Pancreas (tissue), 10 donors: ENCODE measurements at regions not wholly inside any gene's neighbourhood (a gene's known extent, or its start where the extent isn't known, plus 50 kb on each side); places are given as distances from the start of the nearest gene placed in this dataset.
"Not testable (repeated sequence)": the region's sequence is repeated elsewhere in the genome, so short reads cannot be mapped to it uniquely, and the experiment has no call there.

Source experiments
- ATAC-seq, 4 donors: fragments of 200-7000 bp; cut with Tn5 transposase; one replicate each; pipeline versions ENCODE4 v1.8.0 to v1.9.1; 2020; ENCODE audit warnings: mild to moderate bottlenecking in 4 of 4, moderate library complexity in 4 of 4
- DNase-seq, 6 donors: peaks; one replicate each; pipeline ENCODE4 v3.0.0-alpha.2; 2020
- FAIRE-seq: peaks from 2 replicates; lab custom pipeline; 2012; peaks lifted over from hg19 to GRCh38; lab: Jason Lieb, UNC
- H3K27ac ChIP-seq, 4 donors: fragments of 200-600 bp; sonication (generic); 1 replicate in 3 of 4; 2 replicates in 1 of 4; pipeline versions ENCODE4 v1.5.0 to v1.8.0; 2020
- H3K27me3 ChIP-seq, 4 donors: fragments of 200-600 bp; one replicate each; pipeline ENCODE4 v1.8.0; 2021
- H3K36me3 ChIP-seq, 3 donors: fragments of 200-600 bp; sonication (generic) in 1 of 3; one replicate each; pipeline versions ENCODE4 v1.5.0 to v1.8.0; 2020 to 2021
- H3K4me1 ChIP-seq, 3 donors: fragments of 200-600 bp; one replicate each; pipeline ENCODE4 v1.8.0; 2021
- H3K4me3 ChIP-seq, 4 donors: fragments of 200-600 bp; sonication (generic) in 2 of 4; one replicate each; pipeline versions ENCODE4 v1.5.0 to v1.8.0; 2020 to 2021
- H3K9me3 ChIP-seq, 4 donors: fragments of 200-600 bp; one replicate each; pipeline ENCODE4 v1.8.0; 2021
- CTCF ChIP-seq, 4 donors: fragments of 200-600 bp; sonication (generic) in 3 of 4; IDR thresholded peaks; one replicate each; pipeline versions ENCODE4 v1.5.0 to v1.8.0; 2021; ENCODE audit warnings: antibody characterized with exemption in 4 of 4
- WGBS, 2 donors: extraction: QIAGEN DNeasy Blood & Tissue Kit; methylation state at CpG; one replicate each; pipeline ENCODE4 v1.1.7; 2013; 5-methylcytosine and 5-hydroxymethylcytosine counted together
- intact Hi-C, 3 donors: fragments of 100-400 bp; cut with DNase I; formaldehyde crosslinking; loops; one replicate each; pipeline versions ENCODE4 v1.11.1 to v1.14.2; 2022
- donor health status: healthy with polysubstance abuse.
- donor health status: DM: no; HTN: no; CAD: no; lungs with moderate emphysema.
- donor health status: DM: no; HTN: no; CAD: no.
- donor health status: control.
- donor health status: control.
- donor health status: Bipolar disorder and iron deficiency.
- donor health status: DM: yes; HTN: yes; CAD: no.
- donor health status: DM: no; HTN: no; CAD: no.
- donor health status: DM: no; HTN: no; CAD: no.
- donor health status: DM: yes; HTN: yes; CAD: no.

GRCh38 chr14:80298491-80299017 lies 87.2 kb upstream of the DIO2 start:
- WGBS, 2 donors = 82 to 85% methylated on average over 8 of the region's 8 CpGs
- intact Hi-C loops = no loop called here
- H3K36me3 ChIP-seq = no peaks in the 10 kb centered on the region
- H3K27ac ChIP-seq = no peak overlapping the region
- H3K4me1 ChIP-seq = no peaks in the 10 kb centered on the region
- TF ChIP-seq CTCF (IDR thresholded peaks at IDR 0.05) = no peak
- H3K27me3 ChIP-seq = no peaks in the 10 kb centered on the region
- DNase-seq (no peak), ATAC-seq (no peak), FAIRE-seq (no peak)
- no peaks in the 10 kb centered on the region for H3K9me3 ChIP-seq
- H3K4me3 ChIP-seq = no peak overlapping the region

GRCh38 chr14:80291101-80291500 lies 79.8 kb upstream of the DIO2 start:
- no peak for TF ChIP-seq CTCF (IDR thresholded peaks at IDR 0.05)
- intact Hi-C loops = no loop called here
- no peak overlapping the region for H3K27ac ChIP-seq
- no peaks in the 10 kb centered on the region for H3K9me3 ChIP-seq
- H3K4me1 ChIP-seq = no peaks in the 10 kb centered on the region
- WGBS, 2 donors = 74 to 91% methylated on average over 1 of the region's 1 CpG
- H3K4me3 ChIP-seq = no peak overlapping the region
- no peaks in the 10 kb centered on the region for H3K27me3 ChIP-seq
- DNase-seq (no peak), FAIRE-seq (no peak), ATAC-seq (no peak)
- H3K36me3 ChIP-seq = no peaks in the 10 kb centered on the region

- H3K27me3 ChIP-seq, H3K4me3 ChIP-seq, intact Hi-C loops, H3K36me3 ChIP-seq, H3K27ac ChIP-seq, H3K4me1 ChIP-seq, FAIRE-seq, ATAC-seq, H3K9me3 ChIP-seq: not testable (repeated sequence)
- WGBS, 2 donors = 90 to 93% methylated on average over 9 to 24 of the region's 27 CpGs
- peak in 3 of 6 donors; percentile 28 to 48 (median 38) for DNase-seq
Measured at GRCh38 chr14:80286744-80287143, 75.4 kb upstream of the DIO2 start.

- 31 to 47% methylated on average over 2 of the region's 2 CpGs for WGBS, 2 donors
- intact Hi-C loops = no loop called here
- FAIRE-seq = no peak
Measured at GRCh38 chr14:80278293-80279023, 67.2 kb upstream of the DIO2 start.

GRCh38 chr14:80275208-80275850 lies 64.0 kb upstream of the DIO2 start:
- no peak overlapping the region for H3K27ac ChIP-seq
- DNase-seq (no peak), ATAC-seq (no peak), FAIRE-seq (no peak)
- H3K4me1 ChIP-seq = no peaks in the 10 kb centered on the region
- intact Hi-C loops = no loop called here
- H3K27me3 ChIP-seq = no peaks in the 10 kb centered on the region
- TF ChIP-seq CTCF (IDR thresholded peaks at IDR 0.05) = no peak
- H3K4me3 ChIP-seq = no peak overlapping the region
- 46 to 56% methylated on average over 3 of the region's 3 CpGs for WGBS, 2 donors
- no peaks in the 10 kb centered on the region for H3K9me3 ChIP-seq
- no peaks in the 10 kb centered on the region for H3K36me3 ChIP-seq

More at GRCh38 chr14:80278293-80279023, 67.2 kb upstream of the DIO2 start:
- H3K4me1 ChIP-seq = no peaks in the 10 kb centered on the region
- peak in 3 of 4 donors; percentile 62 to 74 (median 71) for ATAC-seq
- H3K27me3 ChIP-seq = no peaks in the 10 kb centered on the region
- no peak for TF ChIP-seq CTCF (IDR thresholded peaks at IDR 0.05)
- H3K4me3 ChIP-seq = no peak overlapping the region
- H3K9me3 ChIP-seq = no peaks in the 10 kb centered on the region
- DNase-seq = peak in 2 of 6 donors; percentile 19 to 23
- no peaks in the 10 kb centered on the region for H3K36me3 ChIP-seq
- no peak overlapping the region for H3K27ac ChIP-seq

- intact Hi-C loops, H3K4me1 ChIP-seq, DNase-seq, H3K27me3 ChIP-seq, ATAC-seq, H3K27ac ChIP-seq, H3K36me3 ChIP-seq, FAIRE-seq, H3K9me3 ChIP-seq, H3K4me3 ChIP-seq: not testable (repeated sequence)
- 96 to 98% methylated on average over 2 of the region's 2 CpGs for WGBS, 2 donors
Measured at GRCh38 chr14:80274310-80274709, 63.0 kb upstream of the DIO2 start.
